HCT116 (cell line): ENCODE measurements at regions not wholly inside any gene's neighbourhood (a gene's known extent, or its start where the extent isn't known, plus 50 kb on each side); places are given as distances from the start of the nearest gene placed in this dataset.

Experiments used
- CEBPB ChIP-seq: IDR thresholded peaks from 2 replicates; pipeline ENCODE4 v1.6.1; 2012; ENCODE audit warnings: low read depth
- CTCF ChIP-seq, 3 experiments: fragments of 200-600 bp in 1 of 3; sonication (generic) in 1 of 3; IDR thresholded peaks in 2 of 3; conservative IDR thresholded peaks in 1 of 3; 2 replicates each; pipeline ENCODE4 v1.5.1; 2012 to 2017; ENCODE audit warnings: low read depth in 2 of 3, low read length in 2 of 3, antibody characterized with exemption in 1 of 3, borderline replicate concordance in 1 of 3, control low read depth in 1 of 3, mild to moderate bottlenecking in 1 of 3, mixed read lengths in 1 of 3, mixed run types in 1 of 3, moderate library complexity in 1 of 3; ENCODE audit not compliant: insufficient read depth in 1 of 3
- EZH2 ChIP-seq: fragments of 200-600 bp; sonication (generic); IDR thresholded peaks from 2 replicates; pipeline ENCODE4 v1.6.1; 2017; ENCODE audit warnings: antibody characterized with exemption, mixed run types
- RAD21 ChIP-seq: IDR thresholded peaks from 2 replicates; pipeline ENCODE4 v1.6.1; 2012; ENCODE audit warnings: low read depth, mild to moderate bottlenecking

- TF ChIP-seq RAD21, result no peak
- no peak for TF ChIP-seq EZH2
- TF ChIP-seq CEBPB, result no peak
- TF ChIP-seq CTCF (IDR thresholded peaks at IDR 0.05 in 2 of 3, conservative IDR thresholded peaks at IDR 0.05 in 1 of 3; ENCODE audit: borderline replicate concordance in 1 of 3, insufficient read depth in 1 of 3, low read depth in 2 of 3, low read length in 2 of 3), result no peak
These were observed 1381.4 kb upstream of the CDH6 start for GRCh38 chr5:29811914-29812679.
